Ascending aorta (tissue), 2 donors: ENCODE measurements at regions not wholly inside any gene's neighbourhood (a gene's known extent, or its start where the extent isn't known, plus 50 kb on each side); places are given as distances from the start of the nearest gene placed in this dataset.

Experiments
- DNase-seq, 2 donors: peaks; one replicate each; pipeline ENCODE4 v3.0.0-alpha.2; 2019; ENCODE audit warnings: low spot score in 2 of 2
- H3K27ac ChIP-seq, 2 donors: fragments of 200-600 bp; sonication (generic); one replicate each; pipeline ENCODE4 v1.5.1; 2016 to 2017; ENCODE audit warnings: mild to moderate bottlenecking in 1 of 2
- H3K27me3 ChIP-seq: fragments of 200-600 bp; sonication (generic); one replicate; pipeline ENCODE4 v1.5.1; 2017
- H3K36me3 ChIP-seq, 2 donors: fragments of 200-600 bp; sonication (generic); one replicate each; pipeline ENCODE4 v1.5.1; 2016
- H3K4me1 ChIP-seq, 2 donors: fragments of 200-600 bp; sonication (generic); one replicate each; pipeline ENCODE4 v1.5.1; 2016 to 2017; ENCODE audit warnings: mild to moderate bottlenecking in 1 of 2
- H3K4me3 ChIP-seq, 2 donors: fragments of 200-600 bp; sonication (generic); one replicate each; pipeline ENCODE4 v1.5.1; 2016 to 2017; ENCODE audit warnings: mild to moderate bottlenecking in 1 of 2
- H3K9me3 ChIP-seq, 2 donors: fragments of 200-600 bp; sonication (generic); one replicate each; pipeline ENCODE4 v1.5.1; 2016
- CTCF ChIP-seq, 3 experiments: fragments of 200-600 bp in 2 of 3; fragments of 450-650 bp in 1 of 3; sonication (generic) in 2 of 3; IDR thresholded peaks; one replicate each; pipeline ENCODE4 v1.5.1; 2016 to 2019; ENCODE audit warnings: antibody characterized with exemption in 3 of 3, mild to moderate bottlenecking in 1 of 3, moderate library complexity in 1 of 3
- intact Hi-C: fragments of 100-400 bp; cut with DNase I; formaldehyde crosslinking; loops from one replicate; pipeline ENCODE4 v1.15.1; 2023

DNA sequence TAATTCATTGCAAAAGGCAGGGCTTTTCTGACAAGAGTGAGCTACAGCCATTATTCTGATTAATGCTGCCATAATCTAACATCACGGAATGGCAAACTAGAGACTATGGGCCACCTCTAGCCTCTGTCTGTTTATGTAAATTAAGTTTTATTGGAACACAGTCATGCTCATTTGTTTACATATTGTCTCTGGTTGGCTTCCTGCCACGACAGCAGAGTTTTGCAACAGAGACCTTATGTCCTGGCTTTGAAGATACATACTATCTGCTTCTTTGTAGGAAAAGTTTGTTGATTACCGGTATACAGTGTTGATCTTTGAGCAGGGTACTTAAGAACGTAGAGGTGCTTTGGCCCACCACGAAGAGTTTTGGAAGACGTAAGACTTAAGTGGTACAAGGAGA, 715.9 kb upstream of the RBFOX1 start:
- Histone ChIP-seq H3K9me3 (no peaks in the 10 kb centered on the region), H3K4me3 (no peak overlapping the region), H3K36me3 (no peaks in the 10 kb centered on the region), H3K27ac (no peak overlapping the region), H3K27me3 (no peaks in the 10 kb centered on the region), H3K4me1 (no peaks in the 10 kb centered on the region)
- TF ChIP-seq CTCF (IDR thresholded peaks at IDR 0.05), result no peak
- intact Hi-C loops, result no loop called here
- DNase-seq, result no peak

GRCh38 chr16:6615636-6616035, 717.0 kb upstream of the RBFOX1 start:
- Histone ChIP-seq H3K27me3 (no peaks in the 10 kb centered on the region), H3K4me1 (no peaks in the 10 kb centered on the region), H3K36me3 (no peaks in the 10 kb centered on the region), H3K27ac (no peak overlapping the region), H3K9me3 (no peaks in the 10 kb centered on the region), H3K4me3 (no peak overlapping the region)
- no peak for TF ChIP-seq CTCF (IDR thresholded peaks at IDR 0.05)
- no peak for DNase-seq
- intact Hi-C loops, result no loop called here

DNA sequence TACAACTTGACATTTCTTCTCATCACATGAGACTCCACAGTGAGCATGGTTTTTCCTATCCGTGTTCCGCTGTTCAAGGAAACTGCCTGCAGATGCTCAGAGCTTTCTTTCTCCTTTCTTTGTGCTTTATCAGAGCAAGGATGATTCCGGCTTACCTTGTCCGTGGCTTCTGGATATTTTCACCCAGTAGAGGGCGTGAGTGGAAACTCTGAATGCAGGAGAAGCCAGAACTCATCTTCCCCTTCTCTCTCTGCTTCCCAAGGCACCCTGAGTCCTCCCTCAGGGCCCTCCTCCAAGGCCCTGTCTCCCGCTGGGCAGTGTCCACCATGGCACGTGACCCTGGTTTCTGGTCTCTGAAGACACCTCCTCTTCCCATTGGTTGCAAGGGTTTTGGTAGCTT, 721.1 kb upstream of the RBFOX1 start:
- Histone ChIP-seq H3K27me3 (no peaks in the 10 kb centered on the region), H3K36me3 (no peaks in the 10 kb centered on the region), H3K4me1 (no peaks in the 10 kb centered on the region), H3K27ac (no peak overlapping the region), H3K4me3 (no peak overlapping the region), H3K9me3 (no peaks in the 10 kb centered on the region)
- intact Hi-C loops, result no loop called here
- TF ChIP-seq CTCF (IDR thresholded peaks at IDR 0.05), result no peak
- DNase-seq, result no peak

- intact Hi-C loops, result no loop called here
- H3K27me3 ChIP-seq, result no peaks in the 10 kb centered on the region
- TF ChIP-seq CTCF (IDR thresholded peaks at IDR 0.05), result no peak
- H3K27ac ChIP-seq, result no peak overlapping the region
- H3K9me3 ChIP-seq, result no peaks in the 10 kb centered on the region
- no peaks in the 10 kb centered on the region for H3K36me3 ChIP-seq
- H3K4me3 ChIP-seq, result no peak overlapping the region
- H3K4me1 ChIP-seq, result no peaks in the 10 kb centered on the region
- DNase-seq, result no peak
Observed at GRCh38 chr16:6605490-6605889, 727.2 kb upstream of the RBFOX1 start.

DNA sequence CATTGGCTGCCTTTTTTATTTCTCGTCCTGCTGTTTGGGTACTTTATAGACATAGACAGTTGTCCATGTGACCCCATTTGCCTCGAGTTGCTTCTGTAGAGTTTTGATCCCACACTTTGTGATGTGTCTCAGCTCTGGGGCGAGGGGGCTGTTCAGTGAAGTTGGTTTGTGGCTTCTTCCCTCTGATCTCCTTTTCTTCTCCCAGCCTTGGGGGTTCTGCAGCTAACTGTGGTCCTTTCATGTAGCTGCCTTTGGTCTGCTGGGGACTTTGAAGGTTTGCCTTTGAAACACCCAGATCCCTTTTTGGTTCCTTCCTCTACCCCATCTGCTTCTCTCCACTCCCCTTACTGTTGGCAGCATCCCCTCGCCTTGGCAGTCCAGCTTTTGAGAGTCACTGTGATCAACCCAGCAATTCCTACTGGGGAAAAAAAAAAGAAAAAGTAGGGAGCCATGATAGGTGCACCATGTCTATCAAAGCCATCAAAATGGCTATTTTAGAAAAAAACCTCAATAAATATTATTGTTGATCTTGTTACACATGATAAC, 728.8 kb upstream of the RBFOX1 start:
- Histone ChIP-seq H3K36me3 (no peaks in the 10 kb centered on the region), H3K27me3 (no peaks in the 10 kb centered on the region), H3K9me3 (no peaks in the 10 kb centered on the region), H3K4me1 (no peaks in the 10 kb centered on the region), H3K4me3 (no peak overlapping the region), H3K27ac (no peak overlapping the region)
- TF ChIP-seq CTCF (IDR thresholded peaks at IDR 0.05), result no peak
- intact Hi-C loops, result no loop called here
- no peak for DNase-seq

GRCh38 chr16:6602405-6602804, 730.2 kb upstream of the RBFOX1 start:
- H3K9me3 ChIP-seq, result no peaks in the 10 kb centered on the region
- TF ChIP-seq CTCF (IDR thresholded peaks at IDR 0.05), result no peak
- intact Hi-C loops, result no loop called here
- no peaks in the 10 kb centered on the region for H3K4me1 ChIP-seq
- H3K27me3 ChIP-seq, result no peaks in the 10 kb centered on the region
- no peak overlapping the region for H3K27ac ChIP-seq
- no peaks in the 10 kb centered on the region for H3K36me3 ChIP-seq
- no peak overlapping the region for H3K4me3 ChIP-seq
- no peak for DNase-seq
